T-helper 9 cell (primary cell): ENCODE measurements at regions not wholly inside any gene's neighbourhood (a gene's known extent, or its start where the extent isn't known, plus 50 kb on each side); places are given as distances from the start of the nearest gene placed in this dataset.
"Not testable (repeated sequence)": the region's sequence is repeated elsewhere in the genome, so short reads cannot be mapped to it uniquely, and the experiment has no call there.

Experiments
- DNase-seq: peaks from one replicate; pipeline ENCODE4 v3.0.0-alpha.2; 2020

DNA sequence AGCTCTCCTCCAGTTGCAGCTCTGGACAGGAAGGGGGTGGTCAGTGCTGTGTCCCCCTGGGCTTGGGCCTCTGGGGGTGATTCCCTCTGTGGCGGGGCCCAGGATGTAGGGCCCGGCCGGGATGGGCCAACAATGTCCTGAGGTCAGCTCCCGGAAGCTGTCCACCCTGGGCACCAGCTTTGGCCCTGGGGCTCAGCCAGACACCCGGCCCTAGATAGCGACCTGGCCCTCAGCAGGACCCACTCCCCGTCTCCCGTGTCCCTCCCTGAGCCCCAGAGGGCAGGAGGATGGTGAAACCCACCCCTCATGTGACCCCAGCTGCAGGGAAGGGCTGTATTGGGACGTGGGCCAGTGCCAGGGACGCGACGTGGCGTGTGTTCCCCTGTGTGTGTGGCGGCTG is 96.8 kb downstream of the TMEM121 start:
- not testable (repeated sequence) for DNase-seq

DNA sequence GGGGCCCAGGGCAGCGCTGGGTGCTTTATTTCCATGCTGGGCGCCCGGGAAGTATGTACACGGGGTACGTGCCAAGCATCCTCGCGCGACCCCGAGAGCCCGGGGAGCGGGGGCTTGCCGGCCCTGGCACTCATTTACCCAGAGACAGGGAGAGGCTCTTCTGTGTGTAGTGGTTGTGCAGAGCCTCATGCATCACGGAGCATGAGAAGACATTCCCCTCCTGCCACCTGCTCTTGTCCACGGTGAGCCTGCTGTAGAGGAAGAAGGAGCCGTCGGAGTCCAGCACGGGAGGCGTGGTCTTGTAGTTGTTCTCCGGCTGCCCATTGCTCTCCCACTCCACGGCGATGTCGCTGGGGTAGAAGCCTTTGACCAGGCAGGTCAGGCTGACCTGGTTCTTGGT is 98.0 kb downstream of the TMEM121 start:
- DNase-seq, result not testable (repeated sequence)

DNA sequence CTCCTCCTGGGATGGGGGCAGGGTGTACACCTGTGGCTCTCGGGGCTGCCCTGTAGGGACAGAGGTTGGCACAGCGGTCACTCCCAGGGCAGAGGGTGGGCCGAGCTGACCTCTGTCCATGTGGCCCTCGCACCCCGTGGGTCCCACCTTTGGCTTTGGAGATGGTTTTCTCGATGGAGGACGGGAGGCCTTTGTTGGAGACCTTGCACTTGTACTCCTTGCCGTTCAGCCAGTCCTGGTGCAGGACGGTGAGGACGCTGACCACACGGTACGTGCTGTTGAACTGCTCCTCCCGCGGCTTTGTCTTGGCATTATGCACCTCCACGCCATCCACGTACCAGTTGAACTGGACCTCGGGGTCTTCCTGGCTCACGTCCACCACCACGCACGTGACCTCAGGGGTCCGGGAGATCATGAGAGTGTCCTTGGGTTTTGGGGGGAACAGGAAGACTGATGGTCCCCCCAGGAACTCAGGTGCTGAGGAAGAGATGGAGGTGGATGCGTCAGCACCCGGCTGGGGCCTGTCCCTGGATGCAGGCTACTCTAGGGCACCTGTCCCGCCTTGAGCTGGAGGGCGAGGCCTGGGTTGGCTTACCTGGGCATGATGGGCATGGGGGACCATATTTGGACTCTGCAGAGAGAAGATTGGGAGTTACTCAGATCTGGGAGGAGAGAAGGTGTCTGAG is 98.5 kb downstream of the TMEM121 start:
- DNase-seq, result not testable (repeated sequence)

DNA sequence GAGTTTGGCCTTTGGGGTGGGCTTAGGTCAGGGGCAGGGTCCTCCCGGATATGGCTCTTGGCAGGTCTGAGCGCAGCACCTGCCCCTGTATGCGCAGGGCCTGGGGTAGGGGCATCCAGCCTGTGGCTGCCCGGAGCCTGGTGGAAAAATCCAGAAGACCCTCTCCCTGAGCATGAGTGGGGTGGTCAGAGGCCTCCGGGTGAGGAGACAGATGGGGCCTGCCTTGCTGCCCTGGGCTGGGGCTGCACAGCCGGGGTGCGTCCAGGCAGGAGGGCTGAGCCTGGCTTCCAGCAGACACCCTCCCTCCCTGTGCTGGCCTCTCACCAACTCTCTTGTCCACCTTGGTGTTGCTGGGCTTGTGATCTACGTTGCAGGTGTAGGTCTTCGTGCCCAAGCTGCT is 99.1 kb downstream of the TMEM121 start:
- not testable (repeated sequence) for DNase-seq

DNA sequence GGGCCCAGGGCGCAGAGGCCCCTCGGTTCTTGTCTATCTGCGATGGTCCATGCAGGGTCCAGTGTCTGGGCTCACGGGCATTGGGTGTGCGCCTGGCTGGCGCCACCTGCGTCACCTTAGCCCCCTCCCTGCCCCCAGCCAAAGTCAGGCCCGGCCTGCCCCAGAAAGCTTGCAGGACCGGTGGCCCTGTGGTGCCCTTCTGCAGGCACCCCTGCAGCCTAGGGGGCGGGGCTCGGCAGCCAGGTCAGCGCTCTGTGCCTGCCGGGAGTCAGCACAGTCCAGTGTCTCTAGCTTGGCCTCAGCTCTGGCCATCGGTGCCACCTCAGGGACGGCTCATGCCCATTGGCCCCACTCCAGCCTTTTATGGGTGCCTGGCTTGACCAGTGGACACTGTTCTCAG is 99.7 kb downstream of the TMEM121 start:
- DNase-seq, result not testable (repeated sequence)

DNA sequence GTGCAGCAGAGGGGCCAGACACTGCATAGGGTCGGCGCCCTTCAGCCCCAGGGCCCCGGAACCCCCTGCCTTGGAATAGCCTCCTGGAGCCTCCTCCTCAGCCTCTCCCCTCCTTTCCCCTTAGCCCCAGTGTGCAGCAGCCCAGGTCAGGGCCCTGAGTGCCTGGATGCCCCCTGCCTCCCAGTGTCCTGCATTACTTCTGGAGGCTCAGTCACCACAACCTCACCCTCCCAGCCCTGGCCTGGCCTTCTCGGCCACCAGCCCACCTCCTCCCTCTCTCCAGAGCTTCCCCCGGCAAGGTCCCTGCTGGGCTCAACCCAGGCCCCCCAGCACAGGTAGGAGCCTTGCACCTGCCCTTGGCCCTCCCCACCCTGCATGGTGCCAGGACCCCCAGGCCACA is 100.3 kb downstream of the TMEM121 start:
- not testable (repeated sequence) for DNase-seq

DNA sequence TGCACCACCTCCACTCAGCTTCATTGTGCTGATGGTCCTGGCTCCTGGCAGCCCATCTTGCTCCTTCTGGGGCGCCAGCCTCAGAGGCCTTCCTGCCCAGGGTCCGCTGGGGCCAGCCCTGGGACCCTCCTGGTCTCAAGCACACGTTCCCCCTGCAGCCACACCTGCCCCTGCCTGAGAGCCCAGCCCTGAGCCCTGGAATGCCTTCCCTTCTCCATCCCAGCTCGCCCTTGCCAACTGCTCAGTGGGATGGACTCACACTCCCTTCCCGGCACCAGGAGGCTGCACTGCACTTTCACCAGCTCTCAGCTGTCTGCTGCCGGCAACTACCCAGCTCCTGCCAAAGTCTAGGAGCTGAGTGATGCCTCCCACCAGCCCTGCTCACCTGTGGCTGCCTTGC is 100.9 kb downstream of the TMEM121 start:
- not testable (repeated sequence) for DNase-seq

DNA sequence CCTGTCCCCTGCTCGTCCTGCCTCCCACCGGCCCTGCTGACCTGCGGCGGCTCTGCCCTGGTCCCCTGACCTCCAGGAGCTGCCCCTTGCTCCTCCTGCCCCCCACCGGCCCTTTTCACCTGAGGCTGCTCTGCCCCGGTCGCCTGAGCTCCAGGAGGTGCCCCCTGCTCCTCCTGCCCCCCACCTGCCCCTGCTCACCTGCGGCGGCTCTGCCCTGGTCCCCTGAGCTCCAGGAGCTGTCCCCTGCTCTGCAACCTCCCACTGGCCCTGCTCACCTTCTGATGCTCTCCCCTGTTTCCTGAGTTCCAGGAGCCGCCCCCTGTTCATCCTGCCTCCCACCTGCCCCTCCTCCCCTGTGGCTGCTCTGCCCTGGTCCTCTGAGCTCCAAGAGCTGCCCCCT is 101.3 kb downstream of the TMEM121 start:
- no peak for DNase-seq

DNA sequence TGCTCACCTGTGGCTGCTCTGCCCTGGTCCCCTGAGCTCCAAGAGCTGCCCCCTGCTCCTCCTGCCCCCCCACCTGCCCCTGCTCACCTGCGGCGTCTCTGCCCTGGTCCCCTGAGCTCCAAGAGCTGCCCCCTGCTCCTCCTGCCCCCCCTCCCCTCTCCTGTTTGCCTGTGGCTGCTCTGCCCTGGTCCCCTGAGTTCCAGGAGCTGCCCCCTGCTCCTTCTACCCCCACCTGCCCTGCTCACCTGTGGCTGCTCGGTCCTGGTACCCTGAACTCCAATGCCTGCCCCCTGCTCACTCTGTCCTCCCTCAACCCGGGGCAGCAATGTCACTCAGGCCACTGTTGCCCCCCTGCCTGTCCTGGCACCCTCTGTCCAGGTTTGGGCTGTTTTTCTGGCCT is 101.7 kb downstream of the TMEM121 start:
- DNase-seq, result not testable (repeated sequence)

DNA sequence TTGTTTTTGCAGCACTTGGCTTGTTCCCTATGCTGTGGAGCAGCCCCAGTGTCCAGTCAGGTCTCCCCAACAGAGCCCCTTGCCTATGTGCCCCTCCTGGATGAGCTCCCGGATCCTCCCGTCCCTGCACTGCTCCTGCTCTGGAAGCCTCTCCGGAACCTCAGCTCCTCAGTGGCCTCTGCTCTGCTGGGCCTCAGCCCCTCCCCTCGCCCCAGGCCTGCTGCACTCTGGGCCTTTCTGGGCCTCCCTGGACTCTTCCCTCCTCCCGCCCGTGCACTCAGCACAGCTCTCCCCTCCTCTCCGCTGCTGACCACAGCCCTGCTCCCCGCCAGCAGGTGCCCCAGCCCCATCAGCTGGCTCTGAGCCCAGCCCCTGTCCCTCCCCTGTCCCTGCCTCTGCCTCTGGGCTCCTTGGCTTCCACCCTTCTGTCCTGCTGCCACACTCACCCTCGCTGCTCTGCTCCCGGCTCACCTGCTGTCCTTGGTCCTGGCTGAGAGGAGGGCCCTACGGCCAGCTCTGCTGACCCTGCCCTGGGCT is 102.2 kb downstream of the TMEM121 start:
- not testable (repeated sequence) for DNase-seq

DNA sequence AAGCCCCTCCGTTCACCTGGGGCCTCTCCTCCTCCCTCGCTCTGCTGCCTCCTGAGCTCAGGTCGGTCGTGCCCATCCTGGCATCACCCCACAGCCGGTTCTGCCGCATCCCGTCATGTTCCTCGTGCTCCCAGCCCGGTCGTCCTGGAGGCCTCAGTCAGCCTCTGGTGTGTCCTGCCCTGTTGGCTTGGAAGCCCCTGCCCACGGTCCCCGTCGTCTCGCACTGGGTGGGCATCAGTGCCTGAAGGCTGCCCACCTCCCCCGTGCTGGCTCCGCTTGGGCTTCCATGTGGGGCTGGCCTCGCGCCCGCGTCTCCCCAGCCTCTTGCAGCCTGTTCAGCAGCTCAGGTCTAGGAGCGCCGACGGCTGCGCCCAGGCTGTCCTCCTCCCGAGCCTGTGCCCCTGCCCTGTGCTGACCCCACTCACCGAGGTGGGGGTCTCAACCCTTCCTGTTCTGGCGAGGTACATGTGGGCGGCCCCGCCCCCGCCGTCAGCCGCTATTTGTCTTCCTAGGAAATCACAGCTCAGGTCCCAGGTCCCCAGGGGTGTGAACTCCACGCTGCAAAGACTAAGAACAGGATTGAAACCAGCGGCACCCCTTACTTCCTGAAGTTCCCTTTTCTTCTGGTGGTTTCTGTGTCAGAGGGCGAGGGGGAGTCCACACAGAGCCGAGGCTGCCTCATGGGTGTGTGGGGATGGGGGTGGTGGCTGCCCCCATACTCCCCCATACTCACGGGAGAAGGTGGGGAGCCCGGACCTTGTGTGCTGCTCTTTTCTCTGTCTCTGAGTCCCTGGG is 102.9 kb downstream of the TMEM121 start:
- not testable (repeated sequence) for DNase-seq

DNA sequence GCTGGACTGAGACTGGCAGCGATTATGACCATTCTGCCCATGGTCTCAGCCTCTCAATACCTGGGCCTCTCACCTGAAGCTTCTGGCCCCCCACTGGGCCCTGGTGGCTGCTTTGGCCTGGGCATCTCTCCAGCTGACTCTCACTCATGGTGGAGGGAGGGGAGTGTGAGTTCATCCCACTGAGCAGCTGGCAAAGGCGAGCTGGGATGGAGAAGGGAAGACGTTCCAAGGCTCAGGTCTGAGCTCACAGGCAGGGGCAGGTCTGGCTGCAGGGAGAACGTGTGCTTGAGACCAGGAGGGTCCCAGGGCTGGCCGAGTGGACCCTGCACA is 103.5 kb downstream of the TMEM121 start:
- no peak for DNase-seq

DNA sequence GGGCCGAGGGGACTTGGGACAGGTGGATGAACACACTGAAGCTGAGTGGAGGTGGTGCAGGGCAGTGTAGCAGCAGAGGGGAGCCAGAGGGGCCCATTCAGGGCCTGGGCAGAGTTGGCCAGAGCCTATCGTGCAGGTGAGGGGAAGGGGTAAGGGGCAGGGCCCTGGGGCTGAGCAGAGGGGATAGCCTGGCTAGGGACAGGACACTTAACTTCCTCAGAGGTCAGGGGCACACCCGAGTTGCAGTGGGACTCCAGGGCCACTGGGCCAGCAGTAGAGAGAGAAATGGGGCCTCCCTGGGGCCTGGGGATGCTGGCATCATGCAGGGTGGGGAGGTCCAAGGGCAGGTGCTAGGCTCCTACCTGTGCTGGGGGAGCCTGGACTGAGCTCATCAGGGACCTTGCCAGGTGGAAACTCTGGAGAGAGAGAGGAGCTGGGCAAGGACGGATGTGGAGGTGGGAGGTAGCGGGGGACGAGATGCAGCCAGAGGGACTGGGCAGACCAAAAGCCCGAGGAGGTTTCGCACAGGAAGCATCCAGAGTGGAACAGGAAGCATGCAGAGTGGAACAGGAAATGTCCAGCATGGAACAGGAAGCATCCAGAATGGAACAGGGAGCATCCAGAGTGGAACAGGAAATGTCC is 104.0 kb downstream of the TMEM121 start:
- DNase-seq, result not testable (repeated sequence)

DNA sequence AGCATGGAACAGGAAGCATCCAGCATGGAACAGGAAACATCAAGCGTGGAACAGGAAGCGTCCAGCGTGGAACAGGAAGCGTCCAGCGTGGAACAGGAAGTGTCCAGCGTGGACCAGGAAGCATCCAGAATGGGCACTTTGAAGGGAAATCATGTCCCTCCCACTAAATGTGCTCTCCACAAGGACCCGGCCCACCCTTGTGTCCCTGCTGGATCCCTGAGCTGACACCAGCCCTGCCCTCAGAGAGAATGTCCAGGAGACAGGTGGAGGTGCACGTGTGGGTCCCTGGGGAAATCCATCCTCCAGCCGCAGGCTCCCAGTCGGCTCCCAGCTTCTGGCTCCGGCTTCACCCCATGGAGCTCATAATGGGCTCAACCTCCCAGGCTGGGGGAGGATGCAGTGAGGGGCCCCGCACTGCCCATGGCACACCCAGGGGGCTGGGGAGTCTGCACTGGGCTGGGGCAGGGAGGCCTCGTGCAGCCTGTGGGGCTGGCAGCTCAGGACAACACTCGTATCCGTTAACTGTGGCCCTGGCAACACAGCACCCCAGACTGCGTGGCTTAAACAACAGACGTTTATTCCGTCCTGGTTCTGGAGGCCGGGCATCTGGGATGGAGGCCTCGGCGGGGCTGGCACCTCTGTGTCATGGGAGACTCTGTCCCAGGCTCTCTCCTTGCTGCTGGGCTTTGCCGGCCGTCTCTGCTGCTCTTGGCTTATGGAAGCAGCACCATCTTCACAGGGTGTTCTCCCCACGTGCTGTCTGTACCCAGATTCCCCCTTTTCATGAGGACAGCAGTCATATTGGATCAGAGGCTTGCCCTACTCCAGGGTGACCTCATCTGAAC is 104.8 kb downstream of the TMEM121 start:
- not testable (repeated sequence) for DNase-seq

DNA sequence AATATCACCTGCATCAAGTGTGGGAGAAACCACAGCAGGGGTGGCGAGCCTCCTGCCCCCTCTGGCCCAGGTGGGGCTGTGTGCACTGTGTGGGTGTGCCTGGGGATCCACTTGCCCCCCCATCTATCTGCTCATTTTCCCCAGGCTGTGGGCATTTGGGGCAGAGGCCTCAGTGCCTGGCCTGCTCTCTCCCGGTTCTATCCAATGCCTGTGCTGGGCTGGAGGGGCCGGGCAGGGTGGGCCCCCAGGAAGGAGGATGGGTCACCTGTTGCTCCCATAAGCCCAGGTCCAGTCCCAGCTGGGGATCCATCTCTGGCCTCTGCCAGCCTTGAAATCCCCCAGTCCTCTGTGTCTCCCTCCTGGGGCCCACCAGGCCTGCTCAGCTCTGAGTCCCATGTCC is 105.6 kb downstream of the TMEM121 start:
- no peak for DNase-seq

DNA sequence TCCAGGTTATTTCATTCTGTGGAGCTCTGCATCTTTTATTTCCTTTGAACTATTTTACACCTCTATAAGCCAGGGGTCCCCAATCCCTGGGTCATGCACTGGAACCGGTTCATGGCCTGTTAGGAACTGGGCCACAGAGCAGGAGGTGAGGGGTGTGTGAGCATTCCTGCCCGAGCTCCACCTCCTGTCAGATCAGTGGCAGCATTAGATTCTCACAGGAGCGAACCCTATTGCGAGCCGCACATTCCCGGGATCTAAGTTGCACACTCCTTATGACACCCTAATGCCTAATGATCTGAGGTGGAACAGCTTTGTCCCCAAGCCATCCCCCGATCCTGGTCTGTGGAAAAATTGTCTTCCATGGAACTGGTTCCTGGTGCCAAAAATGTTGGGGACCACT is 107.2 kb downstream of the TMEM121 start:
- not testable (repeated sequence) for DNase-seq

DNA sequence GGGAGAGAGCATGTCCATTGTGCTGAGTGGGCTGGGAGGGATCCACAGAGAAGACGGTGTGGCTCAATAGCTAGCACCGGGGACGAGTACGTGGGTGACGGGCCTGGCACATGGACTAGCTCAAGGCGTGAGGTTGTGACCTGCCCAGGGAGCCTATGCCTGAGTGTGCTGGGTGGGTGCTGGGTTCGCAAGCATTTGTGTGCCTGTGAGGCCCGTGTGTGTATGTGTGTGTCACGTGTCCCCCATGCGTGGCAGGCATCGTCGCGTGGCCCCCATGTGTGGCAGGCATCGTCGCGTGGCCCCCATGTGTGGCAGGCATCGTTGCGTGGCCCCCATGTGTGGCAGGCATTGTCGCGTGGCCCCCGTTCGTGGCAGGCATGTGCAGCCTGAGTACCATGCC is 109.2 kb downstream of the TMEM121 start:
- DNase-seq, result no peak

DNA sequence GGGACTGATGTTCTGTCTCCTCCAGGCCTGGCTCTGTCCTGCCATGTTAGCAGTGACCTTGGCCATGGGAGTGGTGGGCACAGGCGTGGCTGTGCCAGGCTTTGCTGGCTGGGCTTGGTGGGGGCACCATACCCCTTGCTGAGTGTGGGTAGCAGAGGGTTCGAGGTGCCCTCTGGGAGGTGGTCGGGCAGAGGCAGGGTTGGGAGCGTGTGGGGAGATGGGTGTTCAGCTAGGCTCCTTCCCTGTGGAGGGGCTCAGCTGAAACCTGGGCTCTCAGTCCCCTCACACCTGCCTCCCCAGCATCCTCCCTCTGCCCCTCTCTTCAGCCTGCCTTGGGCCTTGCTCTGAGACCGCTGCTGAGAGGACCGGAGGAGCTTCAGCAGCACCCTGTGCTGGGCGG is 109.6 kb downstream of the TMEM121 start:
- not testable (repeated sequence) for DNase-seq

DNA sequence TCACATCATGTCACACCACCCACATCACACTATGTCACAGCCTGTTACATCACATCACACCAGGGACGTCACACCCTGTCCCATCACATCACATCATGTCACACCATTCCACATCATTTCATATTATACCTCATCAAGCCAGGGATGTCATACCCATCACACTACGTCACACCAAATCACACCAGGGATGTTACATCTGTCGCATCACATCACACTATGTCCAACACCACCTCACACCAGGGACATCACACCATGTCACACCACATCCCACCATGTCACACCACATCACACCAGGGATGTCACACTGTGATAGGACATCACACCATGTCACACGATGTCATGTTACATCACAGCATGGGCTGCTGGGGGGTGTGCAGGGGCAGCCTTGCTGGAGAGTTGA is 110.6 kb downstream of the TMEM121 start:
- DNase-seq, result no peak

DNA sequence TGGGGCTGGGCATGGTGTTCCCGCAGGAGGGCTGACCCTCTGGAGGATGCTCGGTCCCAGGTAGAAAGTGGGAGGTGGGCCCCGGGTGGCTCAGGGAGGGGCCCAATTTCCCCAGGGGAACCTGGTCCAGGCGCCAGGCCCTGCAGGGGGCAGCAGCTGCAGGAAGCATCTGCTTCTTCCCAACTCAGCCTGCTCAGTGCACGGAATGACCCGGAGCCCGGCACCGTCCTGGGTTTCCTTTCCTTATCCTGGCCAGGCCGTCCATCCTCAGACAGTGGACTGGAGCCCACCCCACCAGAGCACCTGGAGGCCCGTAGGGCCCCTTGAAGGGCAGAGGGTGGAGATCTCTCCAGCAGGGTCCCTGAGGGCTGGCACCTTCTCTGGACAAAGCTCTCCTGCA is 111.0 kb downstream of the TMEM121 start:
- not testable (repeated sequence) for DNase-seq

DNA sequence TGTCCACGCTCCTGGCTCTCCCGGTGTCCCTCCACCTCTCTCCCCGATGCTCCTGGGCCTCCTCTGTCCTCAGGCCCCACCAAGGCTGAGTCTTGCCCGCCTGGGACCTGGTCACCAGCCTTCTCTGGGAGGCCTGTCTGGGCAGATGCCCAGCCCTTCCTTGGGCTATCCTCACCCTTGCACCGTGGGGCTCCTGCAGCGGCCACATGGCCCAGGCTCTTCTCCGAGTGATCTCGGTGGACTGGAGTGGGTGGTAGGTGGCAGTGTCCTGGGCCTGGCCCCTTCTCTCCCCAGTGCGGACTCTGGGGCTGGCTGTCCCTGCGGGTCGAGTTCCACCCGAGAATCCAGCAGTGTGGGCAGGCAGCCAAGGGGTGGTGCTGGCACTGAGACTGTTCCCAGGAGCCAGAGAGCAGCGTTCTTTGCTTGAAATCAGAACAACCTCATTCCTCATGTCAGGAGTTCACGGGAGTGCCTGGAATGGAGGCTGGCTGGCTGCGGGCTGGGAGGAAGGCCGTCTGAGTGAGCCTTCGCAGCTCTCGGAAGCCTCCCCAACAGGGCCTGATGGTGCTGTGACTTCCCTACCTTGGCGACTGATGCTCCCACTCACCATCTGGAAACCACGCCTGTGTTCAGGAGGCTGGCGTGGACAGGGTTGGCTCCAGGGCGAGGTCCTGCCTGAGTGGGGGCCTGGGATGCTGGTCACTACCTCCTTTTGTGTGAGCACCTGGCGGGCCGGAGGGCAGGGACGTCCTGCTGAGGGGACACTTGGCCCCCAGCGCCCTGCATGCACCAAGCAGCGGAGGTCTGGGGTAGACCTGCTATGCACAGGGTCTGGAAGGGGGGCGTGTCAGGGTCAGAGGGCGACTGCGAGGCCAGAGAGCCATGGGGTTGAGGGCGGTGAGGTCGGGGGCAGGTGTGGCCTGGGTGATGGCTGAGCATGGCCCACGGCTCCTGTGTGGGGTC is 113.9 kb downstream of the TMEM121 start:
- not testable (repeated sequence) for DNase-seq
